Neural cell (in vitro differentiated cells): ENCODE measurements at regions not wholly inside any gene's neighbourhood (a gene's known extent, or its start where the extent isn't known, plus 50 kb on each side); places are given as distances from the start of the nearest gene placed in this dataset.

ENCODE experiments used
- CTCF ChIP-seq: fragments of 450-650 bp; IDR thresholded peaks from 2 replicates; pipeline ENCODE4 v1.5.1; 2014; ENCODE audit warnings: antibody characterized with exemption, mild to moderate bottlenecking, moderate library complexity; ENCODE audit not compliant: poor library complexity, severe bottlenecking
- EP300 ChIP-seq: fragments of 450-650 bp; conservative IDR thresholded peaks from 2 replicates; pipeline ENCODE4 v1.6.1; 2014; ENCODE audit warnings: antibody characterized with exemption, mild to moderate bottlenecking, moderate library complexity; ENCODE audit not compliant: poor library complexity, severe bottlenecking
- EZH2 ChIP-seq: fragments of 200-600, 300-800 bp; shearing (Covaris generic), sonication (generic); IDR thresholded peaks from 2 replicates; pipeline ENCODE4 v1.6.1; 2014; ENCODE audit warnings: antibody characterized with exemption, low read length, borderline replicate concordance, mild to moderate bottlenecking; ENCODE audit not compliant: insufficient read depth, poor library complexity, severe bottlenecking
- RAD21 ChIP-seq: fragments of 450-650 bp; conservative IDR thresholded peaks from 2 replicates; pipeline ENCODE4 v1.6.1; 2014; ENCODE audit warnings: antibody characterized with exemption, mild to moderate bottlenecking, moderate library complexity
- REST ChIP-seq: IDR thresholded peaks from 2 replicates; pipeline ENCODE4 v1.6.1; 2012; ENCODE audit warnings: borderline replicate concordance
- SMC3 ChIP-seq: fragments of 450-650 bp; conservative IDR thresholded peaks from 2 replicates; pipeline ENCODE4 v1.6.1; 2014; ENCODE audit warnings: antibody characterized with exemption, mild to moderate bottlenecking, moderate library complexity; ENCODE audit not compliant: poor library complexity
- TAF1 ChIP-seq: IDR thresholded peaks from 2 replicates; pipeline ENCODE4 v1.6.1; 2012; ENCODE audit warnings: low read depth

- TF ChIP-seq TAF1 (no peak), CTCF (no peak), SMC3 (no peak), EZH2 (no peak), RAD21 (no peak), EP300 (no peak), REST (no peak)
Measured at GRCh38 chr2:186909095-186909494, 60.1 kb upstream of the ZSWIM2 start.
